Calu3 (cell line): ENCODE measurements at regions not wholly inside any gene's neighbourhood (a gene's known extent, or its start where the extent isn't known, plus 50 kb on each side); places are given as distances from the start of the nearest gene placed in this dataset.

Experiments used
- BruUV-seq: library from RNA; stranded (reverse); fragments of 400-500 nt; replicated peaks from 2 replicates; lab custom pipeline; 2021; lab: Mats Ljungman, UMichigan
- CTCF ChIA-PET: fragments of 300-600 bp; sonication (Branson Sonifier 250); formaldehyde crosslinking; loops from one replicate; lab custom pipeline; 2022; ENCODE audit warnings: antibody characterized with exemption; lab: Charles Lee
- DNase-seq: peaks from one replicate; pipeline ENCODE4 v3.0.0; 2022
- H3K27ac Mint-ChIP-seq: one replicate; pipeline ENCODE4 v1.8.0; 2022; ENCODE audit warnings: mixed read lengths; ENCODE audit not compliant: unreplicated experiment
- H3K27me3 Mint-ChIP-seq: one replicate; pipeline ENCODE4 v1.8.0; 2022; ENCODE audit warnings: mixed read lengths; ENCODE audit not compliant: unreplicated experiment
- H3K36me3 Mint-ChIP-seq: one replicate; pipeline ENCODE4 v1.8.0; 2022; ENCODE audit warnings: mild to moderate bottlenecking, moderate library complexity, mixed read lengths; ENCODE audit not compliant: insufficient read depth, unreplicated experiment
- H3K4me1 Mint-ChIP-seq: one replicate; pipeline ENCODE4 v1.8.0; 2022; ENCODE audit warnings: mild to moderate bottlenecking, low read depth, mixed read lengths; ENCODE audit not compliant: unreplicated experiment
- H3K4me3 Mint-ChIP-seq: one replicate; pipeline ENCODE4 v1.8.0; 2022; ENCODE audit warnings: mild to moderate bottlenecking, low read depth, moderate library complexity, mixed read lengths; ENCODE audit not compliant: unreplicated experiment
- H3K9me3 Mint-ChIP-seq: one replicate; pipeline ENCODE4 v1.8.0; 2022; ENCODE audit warnings: low read depth, mixed read lengths; ENCODE audit not compliant: unreplicated experiment
- intact Hi-C: fragments of 100-400 bp; cut with micrococcal nuclease; formaldehyde crosslinking; loops from one replicate; pipeline ENCODE4 v1.10.0; 2022; ENCODE audit not compliant: unreplicated experiment
- TF ChIP-seq, protein P1 (sequence below): fragments of 200-600 bp; IDR thresholded peaks from one replicate; pipeline ENCODE4 v1.8.0; 2022; ENCODE audit warnings: antibody characterized with exemption; ENCODE audit not compliant: unreplicated experiment

- CTCF ChIA-PET = no interaction called here
- no peak overlapping the region for H3K27ac Mint-ChIP-seq
- intact Hi-C loops = no loop called here
- H3K27me3 Mint-ChIP-seq = no peaks in the 10 kb centered on the region
- no peaks in the 10 kb centered on the region for H3K9me3 Mint-ChIP-seq
- H3K4me3 Mint-ChIP-seq = no peak overlapping the region
- no TSS peak for BruUV-seq
- no peaks in the 10 kb centered on the region for H3K36me3 Mint-ChIP-seq
- TF ChIP-seq, protein P1, sequence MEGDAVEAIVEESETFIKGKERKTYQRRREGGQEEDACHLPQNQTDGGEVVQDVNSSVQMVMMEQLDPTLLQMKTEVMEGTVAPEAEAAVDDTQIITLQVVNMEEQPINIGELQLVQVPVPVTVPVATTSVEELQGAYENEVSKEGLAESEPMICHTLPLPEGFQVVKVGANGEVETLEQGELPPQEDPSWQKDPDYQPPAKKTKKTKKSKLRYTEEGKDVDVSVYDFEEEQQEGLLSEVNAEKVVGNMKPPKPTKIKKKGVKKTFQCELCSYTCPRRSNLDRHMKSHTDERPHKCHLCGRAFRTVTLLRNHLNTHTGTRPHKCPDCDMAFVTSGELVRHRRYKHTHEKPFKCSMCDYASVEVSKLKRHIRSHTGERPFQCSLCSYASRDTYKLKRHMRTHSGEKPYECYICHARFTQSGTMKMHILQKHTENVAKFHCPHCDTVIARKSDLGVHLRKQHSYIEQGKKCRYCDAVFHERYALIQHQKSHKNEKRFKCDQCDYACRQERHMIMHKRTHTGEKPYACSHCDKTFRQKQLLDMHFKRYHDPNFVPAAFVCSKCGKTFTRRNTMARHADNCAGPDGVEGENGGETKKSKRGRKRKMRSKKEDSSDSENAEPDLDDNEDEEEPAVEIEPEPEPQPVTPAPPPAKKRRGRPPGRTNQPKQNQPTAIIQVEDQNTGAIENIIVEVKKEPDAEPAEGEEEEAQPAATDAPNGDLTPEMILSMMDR = no peak
- H3K4me1 Mint-ChIP-seq = no peaks in the 10 kb centered on the region
- DNase-seq = no peak
Observed at GRCh38 chr13:105607426-105607825, 928.0 kb downstream of the EFNB2 start.

DNA sequence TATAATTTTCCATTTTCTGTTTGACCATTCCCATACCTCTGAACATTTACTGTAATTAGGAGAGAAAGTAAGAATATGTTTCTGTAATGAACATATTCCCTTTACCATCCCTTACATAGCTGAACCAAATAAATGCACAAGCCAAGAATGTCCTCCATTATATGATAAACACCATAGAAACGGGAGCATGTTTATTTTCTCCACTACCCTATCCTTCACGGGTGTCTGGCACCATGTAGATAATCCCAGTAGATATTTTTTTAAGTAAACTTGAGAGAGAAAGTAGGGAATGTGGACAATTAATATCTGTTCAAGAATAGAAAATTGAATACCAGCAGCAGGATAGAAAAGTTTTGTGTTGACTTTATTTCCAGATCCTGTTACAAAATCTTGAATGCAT is 928.4 kb downstream of the EFNB2 start:
- CTCF ChIA-PET = no interaction called here
- Mint-ChIP-seq H3K27me3 (no peaks in the 10 kb centered on the region), H3K4me1 (no peaks in the 10 kb centered on the region), H3K36me3 (no peaks in the 10 kb centered on the region), H3K9me3 (no peaks in the 10 kb centered on the region), H3K4me3 (no peak overlapping the region), H3K27ac (no peak overlapping the region)
- TF ChIP-seq, protein P1 = no peak
- intact Hi-C loops = no loop called here
- DNase-seq = no peak
- no TSS peak for BruUV-seq

- Mint-ChIP-seq H3K36me3 (no peaks in the 10 kb centered on the region), H3K27me3 (no peaks in the 10 kb centered on the region), H3K4me1 (no peaks in the 10 kb centered on the region), H3K9me3 (no peaks in the 10 kb centered on the region), H3K4me3 (no peak overlapping the region), H3K27ac (no peak overlapping the region)
- BruUV-seq = no TSS peak
- intact Hi-C loops = no loop called here
- DNase-seq = no peak
- TF ChIP-seq, protein P1 = no peak
- CTCF ChIA-PET = no interaction called here
Observed at GRCh38 chr13:105602956-105603670, 932.3 kb downstream of the EFNB2 start.

DNA sequence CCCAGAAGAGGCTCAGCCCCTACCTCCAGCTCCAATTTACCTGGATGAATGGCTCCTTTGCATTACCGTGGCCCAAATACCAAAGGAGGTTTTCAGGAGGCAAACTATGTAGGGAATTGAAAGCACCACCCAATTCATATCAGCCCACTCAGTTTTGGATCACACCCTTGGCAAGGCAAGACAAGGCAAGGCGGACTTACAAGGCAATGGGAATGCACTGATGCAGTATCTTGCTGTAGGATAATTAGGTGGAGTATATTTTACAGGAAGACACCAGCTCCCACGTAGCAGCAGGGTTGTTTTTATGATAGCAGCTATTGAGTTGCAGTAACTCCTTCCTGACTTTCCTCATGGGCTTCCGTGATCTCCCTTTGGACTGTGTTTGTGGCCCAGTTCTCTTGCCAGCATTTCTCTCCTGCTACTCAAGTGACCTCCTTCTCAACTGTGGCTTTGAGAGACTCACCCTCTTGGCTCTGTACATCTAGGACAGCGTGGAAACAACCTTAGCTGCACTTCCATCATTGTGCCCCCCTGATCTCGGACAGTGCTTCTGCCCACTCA is 935.9 kb downstream of the EFNB2 start:
- TF ChIP-seq, protein P1 = no peak
- CTCF ChIA-PET = no interaction called here
- Mint-ChIP-seq H3K27me3 (no peaks in the 10 kb centered on the region), H3K27ac (no peak overlapping the region), H3K4me1 (no peaks in the 10 kb centered on the region), H3K36me3 (no peaks in the 10 kb centered on the region), H3K4me3 (no peak overlapping the region), H3K9me3 (no peaks in the 10 kb centered on the region)
- intact Hi-C loops = no loop called here
- no peak for DNase-seq
- no TSS peak for BruUV-seq
